NB4 (cell line): ENCODE measurements at regions not wholly inside any gene's neighbourhood (a gene's known extent, or its start where the extent isn't known, plus 50 kb on each side); places are given as distances from the start of the nearest gene placed in this dataset.

Experiments used
- DNase-seq: peaks from one replicate; pipeline ENCODE4 v3.0.0; 2010; ENCODE audit warnings: low read depth
- H3K4me3 ChIP-seq: one replicate; pipeline ENCODE4 v1.5.1; 2011; ENCODE audit warnings: mild to moderate bottlenecking, low read depth, low read length, moderate library complexity
- MYC ChIP-seq: IDR thresholded peaks from 2 replicates; pipeline ENCODE4 v1.6.1; 2011; ENCODE audit warnings: low read depth, low read length
- POLR2A ChIP-seq: IDR thresholded peaks from 2 replicates; pipeline ENCODE4 v1.6.1; 2011; ENCODE audit warnings: mild to moderate bottlenecking; ENCODE audit not compliant: insufficient read length; ENCODE audit errors: extremely low read depth
- TF ChIP-seq, protein P1 (sequence below): IDR thresholded peaks from one replicate; pipeline ENCODE4 v1.5.1; 2012; ENCODE audit warnings: low read depth, low read length
- TF ChIP-seq, protein P2 (sequence below): IDR thresholded peaks from 2 replicates; pipeline ENCODE4 v1.6.1; 2011; ENCODE audit warnings: low read depth, low read length

DNA sequence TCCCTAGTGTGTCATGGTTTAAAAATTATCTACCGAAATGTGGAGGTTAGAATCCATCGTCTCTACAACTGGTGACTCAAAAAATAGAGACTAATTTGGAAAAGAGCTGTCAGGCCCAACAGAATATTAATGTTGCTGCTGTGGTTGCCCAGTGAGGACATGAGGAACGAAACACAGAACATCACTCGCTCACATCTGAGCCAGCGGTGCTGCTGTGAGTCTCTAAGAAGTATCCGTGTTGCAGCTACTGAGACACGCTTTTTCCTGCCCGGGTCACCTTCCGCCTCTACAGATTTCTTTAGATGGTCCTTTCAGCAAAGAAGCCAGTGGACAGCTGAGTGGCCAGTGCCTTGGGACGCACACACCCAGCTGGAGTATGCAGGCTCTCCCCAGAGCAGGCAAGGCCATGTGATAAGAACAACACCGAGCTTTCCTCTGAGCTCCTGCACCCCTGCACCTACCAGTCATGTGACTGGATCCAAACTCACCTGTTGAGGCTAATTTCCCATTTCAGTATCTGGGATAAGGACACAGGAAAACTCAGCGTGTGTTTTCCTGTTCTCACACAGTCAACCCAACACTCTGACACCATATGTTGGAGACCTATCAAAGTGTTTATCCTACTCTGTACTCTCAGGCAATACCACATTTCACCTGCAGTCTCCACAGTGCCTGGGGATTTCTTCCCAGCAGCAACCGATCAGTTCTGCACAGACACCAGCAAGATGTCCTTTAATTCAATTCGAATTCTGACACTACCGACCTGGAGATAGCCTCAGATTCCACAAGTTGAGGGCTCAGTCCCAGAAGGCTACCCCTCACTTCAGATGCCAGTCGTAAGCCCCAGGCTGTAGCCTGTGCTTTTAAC is 119.0 kb upstream of the RPS6KA2 start:
- no peak for DNase-seq
- no peak overlapping the region for H3K4me3 ChIP-seq
- TF ChIP-seq, protein P1, sequence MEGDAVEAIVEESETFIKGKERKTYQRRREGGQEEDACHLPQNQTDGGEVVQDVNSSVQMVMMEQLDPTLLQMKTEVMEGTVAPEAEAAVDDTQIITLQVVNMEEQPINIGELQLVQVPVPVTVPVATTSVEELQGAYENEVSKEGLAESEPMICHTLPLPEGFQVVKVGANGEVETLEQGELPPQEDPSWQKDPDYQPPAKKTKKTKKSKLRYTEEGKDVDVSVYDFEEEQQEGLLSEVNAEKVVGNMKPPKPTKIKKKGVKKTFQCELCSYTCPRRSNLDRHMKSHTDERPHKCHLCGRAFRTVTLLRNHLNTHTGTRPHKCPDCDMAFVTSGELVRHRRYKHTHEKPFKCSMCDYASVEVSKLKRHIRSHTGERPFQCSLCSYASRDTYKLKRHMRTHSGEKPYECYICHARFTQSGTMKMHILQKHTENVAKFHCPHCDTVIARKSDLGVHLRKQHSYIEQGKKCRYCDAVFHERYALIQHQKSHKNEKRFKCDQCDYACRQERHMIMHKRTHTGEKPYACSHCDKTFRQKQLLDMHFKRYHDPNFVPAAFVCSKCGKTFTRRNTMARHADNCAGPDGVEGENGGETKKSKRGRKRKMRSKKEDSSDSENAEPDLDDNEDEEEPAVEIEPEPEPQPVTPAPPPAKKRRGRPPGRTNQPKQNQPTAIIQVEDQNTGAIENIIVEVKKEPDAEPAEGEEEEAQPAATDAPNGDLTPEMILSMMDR = no peak
- TF ChIP-seq, protein P2, sequence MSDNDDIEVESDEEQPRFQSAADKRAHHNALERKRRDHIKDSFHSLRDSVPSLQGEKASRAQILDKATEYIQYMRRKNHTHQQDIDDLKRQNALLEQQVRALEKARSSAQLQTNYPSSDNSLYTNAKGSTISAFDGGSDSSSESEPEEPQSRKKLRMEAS = no peak
- TF ChIP-seq POLR2A (no peak), MYC (no peak)

DNA sequence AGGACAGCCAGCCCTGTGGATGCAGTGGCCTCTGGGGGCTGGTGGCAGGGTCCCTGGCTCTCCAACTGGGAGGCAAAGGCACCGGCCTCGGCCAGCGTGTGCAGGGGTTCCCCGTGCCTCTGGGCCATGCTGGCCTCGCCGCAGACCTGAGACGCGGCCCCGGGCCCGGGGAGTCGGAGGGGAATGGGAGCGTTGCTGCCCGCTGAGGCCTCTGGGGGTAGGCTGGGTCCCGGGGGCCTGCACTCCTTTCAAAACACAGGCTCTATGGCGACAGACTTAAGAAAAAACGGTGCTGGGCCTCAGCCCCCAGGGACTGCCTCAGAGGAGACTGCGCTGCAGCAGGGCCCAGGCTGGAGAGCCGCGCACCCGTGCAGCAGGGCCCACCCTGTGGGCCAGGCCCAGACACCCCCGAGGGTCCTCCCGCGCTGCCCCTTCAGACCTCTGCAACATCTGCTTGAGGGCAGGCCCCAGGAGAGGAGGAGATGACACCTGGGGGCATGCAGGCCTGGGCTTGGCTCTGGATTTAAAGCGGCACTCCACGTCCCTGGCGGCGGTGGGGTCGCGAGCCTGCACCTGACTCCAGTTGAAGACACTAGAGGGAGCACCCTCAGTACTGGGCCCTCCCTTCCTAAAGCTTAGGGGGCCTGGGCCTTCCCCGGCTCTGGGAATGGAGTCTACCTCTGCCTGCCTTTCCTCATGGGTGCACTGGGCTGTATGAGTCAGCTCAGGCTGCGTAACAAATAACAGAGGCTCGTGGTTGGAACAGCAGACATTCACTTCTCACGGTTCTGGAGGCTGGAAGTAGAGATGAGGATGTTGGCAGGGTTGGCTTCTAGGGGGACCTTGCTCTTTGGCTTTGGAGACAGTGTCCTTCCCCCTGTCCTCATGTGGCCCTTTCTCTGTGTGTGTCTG is 117.4 kb upstream of the RPS6KA2 start:
- TF ChIP-seq, protein P2 = no peak
- TF ChIP-seq, protein P1 = peak; percentile 1
- no peak for TF ChIP-seq POLR2A
- TF ChIP-seq MYC = no peak
- DNase-seq = no peak
- H3K4me3 ChIP-seq = no peak overlapping the region

DNA sequence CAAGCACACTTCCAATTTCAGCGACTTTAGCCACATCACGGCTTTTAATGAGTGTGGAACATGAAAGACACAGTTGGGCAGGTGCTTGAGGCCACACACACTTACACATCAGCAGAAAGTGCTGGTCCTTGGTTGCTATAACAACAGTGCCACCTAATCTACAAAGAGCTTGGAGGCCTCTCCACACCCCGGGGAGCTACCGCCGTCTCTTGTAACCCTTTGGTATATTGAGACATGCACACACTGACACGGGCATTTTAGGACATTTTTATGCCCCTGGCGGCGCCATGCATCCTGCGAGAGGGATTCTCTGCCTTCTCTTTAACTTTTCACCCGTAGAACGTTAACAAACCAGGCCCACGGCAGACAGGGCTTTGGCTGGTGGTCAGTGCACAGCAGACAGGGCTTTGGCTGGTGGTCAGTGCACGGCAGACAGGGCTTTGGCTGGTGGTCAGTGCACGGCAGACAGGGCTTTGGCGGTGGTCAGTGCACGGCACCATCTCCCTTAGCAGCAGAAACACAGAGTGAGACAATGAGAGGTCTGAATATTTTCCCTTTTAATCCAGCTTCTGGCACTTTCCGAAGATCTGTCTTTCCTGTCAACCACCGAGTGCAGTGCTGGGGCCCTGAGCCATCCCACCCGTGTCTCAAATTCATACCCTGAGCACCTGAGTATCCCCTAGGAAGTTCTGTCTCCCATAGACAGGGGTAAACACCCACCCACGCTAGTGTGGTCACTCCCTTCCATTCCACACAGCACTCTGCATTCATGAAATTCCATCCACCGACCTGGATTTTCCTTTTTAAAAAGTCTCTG is 116.6 kb upstream of the RPS6KA2 start:
- TF ChIP-seq POLR2A (no peak), MYC (no peak)
- TF ChIP-seq, protein P1 = no peak
- TF ChIP-seq, protein P2 = no peak
- no peak for DNase-seq
- no peak overlapping the region for H3K4me3 ChIP-seq

DNA sequence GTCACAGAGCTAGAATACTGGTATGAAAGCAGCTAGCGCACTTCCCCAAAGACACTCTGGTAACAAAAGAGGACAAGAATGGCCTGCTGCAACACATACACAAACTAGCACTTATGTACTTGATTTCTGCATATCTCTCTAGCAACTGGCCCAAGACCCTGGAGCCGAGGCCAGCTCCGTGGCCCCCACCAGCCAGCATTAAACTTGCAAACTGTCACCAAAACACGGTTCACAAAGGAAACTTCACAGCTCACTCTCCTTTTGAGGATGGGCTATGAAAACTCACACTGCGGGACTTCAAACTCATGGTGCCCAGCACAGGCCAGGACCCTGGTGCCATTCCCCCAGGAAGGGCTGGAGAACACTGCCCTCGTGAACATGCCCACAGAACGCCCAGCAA is 115.9 kb upstream of the RPS6KA2 start:
- TF ChIP-seq, protein P2 = no peak
- TF ChIP-seq POLR2A (no peak), MYC (no peak)
- TF ChIP-seq, protein P1 = no peak
- H3K4me3 ChIP-seq = no peak overlapping the region
- DNase-seq = no peak

DNA sequence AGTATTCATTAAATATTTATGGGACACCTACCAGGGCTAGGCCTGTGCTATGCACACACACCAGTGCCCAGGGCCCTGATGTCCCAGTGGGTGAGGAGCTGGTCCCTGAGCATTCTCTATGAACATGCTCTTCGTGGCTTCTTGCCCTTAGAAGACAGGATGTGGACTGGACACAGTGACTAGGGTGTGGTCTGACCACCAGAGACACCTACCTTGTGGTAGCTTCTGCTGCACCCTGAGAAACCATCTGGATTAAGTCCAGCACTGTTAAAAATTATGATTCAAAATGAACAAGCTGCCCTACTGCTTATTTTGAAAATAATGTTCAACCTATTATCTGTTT is 112.9 kb upstream of the RPS6KA2 start:
- TF ChIP-seq, protein P1 = no peak
- no peak for TF ChIP-seq MYC
- no peak for TF ChIP-seq POLR2A
- TF ChIP-seq, protein P2 = no peak
- H3K4me3 ChIP-seq = no peak overlapping the region
- no peak for DNase-seq
